Gastroesophageal sphincter (tissue), 3 donors: ENCODE measurements at regions not wholly inside any gene's neighbourhood (a gene's known extent, or its start where the extent isn't known, plus 50 kb on each side); places are given as distances from the start of the nearest gene placed in this dataset.

Experiments
- EP300 ChIP-seq: sonication (generic); formaldehyde crosslinking; IDR thresholded peaks from one replicate; pipeline ENCODE4 v1.6.1; 2017; ENCODE audit warnings: antibody characterized with exemption, mild to moderate bottlenecking
- POLR2AphosphoS5 ChIP-seq: sonication (generic); formaldehyde crosslinking; IDR thresholded peaks from one replicate; pipeline ENCODE4 v1.6.1; 2017; ENCODE audit warnings: antibody characterized with exemption
- TF ChIP-seq, protein P1 (sequence below), 4 experiments: fragments of 200-600 bp in 2 of 4; fragments of 450-650 bp in 2 of 4; sonication (generic) in 1 of 4; IDR thresholded peaks; one replicate each; pipeline ENCODE4 v1.5.1; 2017 to 2019; ENCODE audit warnings: antibody characterized with exemption in 4 of 4, mild to moderate bottlenecking in 2 of 4, moderate library complexity in 2 of 4

DNA sequence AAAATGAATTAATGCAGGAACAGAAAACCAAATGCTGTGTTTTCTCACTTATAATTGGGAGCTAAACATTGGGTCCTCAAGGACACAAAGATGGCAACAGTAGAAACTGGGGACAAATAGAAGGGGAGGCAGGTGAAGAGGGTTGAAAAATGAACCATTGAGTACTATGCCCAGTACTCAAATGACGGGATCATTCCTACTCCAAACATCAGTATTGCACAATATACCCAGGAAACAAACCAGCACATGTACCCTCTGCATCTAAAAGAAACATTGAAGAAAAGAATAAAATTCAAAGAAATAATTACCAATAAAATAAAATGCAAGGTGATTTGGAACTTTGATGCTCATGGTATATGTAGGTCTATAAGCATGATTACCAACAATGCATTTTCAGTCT lies 110.8 kb downstream of the LMO3 start:
- TF ChIP-seq, protein P1, sequence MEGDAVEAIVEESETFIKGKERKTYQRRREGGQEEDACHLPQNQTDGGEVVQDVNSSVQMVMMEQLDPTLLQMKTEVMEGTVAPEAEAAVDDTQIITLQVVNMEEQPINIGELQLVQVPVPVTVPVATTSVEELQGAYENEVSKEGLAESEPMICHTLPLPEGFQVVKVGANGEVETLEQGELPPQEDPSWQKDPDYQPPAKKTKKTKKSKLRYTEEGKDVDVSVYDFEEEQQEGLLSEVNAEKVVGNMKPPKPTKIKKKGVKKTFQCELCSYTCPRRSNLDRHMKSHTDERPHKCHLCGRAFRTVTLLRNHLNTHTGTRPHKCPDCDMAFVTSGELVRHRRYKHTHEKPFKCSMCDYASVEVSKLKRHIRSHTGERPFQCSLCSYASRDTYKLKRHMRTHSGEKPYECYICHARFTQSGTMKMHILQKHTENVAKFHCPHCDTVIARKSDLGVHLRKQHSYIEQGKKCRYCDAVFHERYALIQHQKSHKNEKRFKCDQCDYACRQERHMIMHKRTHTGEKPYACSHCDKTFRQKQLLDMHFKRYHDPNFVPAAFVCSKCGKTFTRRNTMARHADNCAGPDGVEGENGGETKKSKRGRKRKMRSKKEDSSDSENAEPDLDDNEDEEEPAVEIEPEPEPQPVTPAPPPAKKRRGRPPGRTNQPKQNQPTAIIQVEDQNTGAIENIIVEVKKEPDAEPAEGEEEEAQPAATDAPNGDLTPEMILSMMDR (IDR thresholded peaks at IDR 0.05), result no peak
- TF ChIP-seq EP300 (no peak), POLR2AphosphoS5 (no peak)
